ENCODE measurements at regions not wholly inside any gene's neighbourhood (a gene's known extent, or its start where the extent isn't known, plus 50 kb on each side); places are given as distances from the start of the nearest gene placed in this dataset.
"Not testable (repeated sequence)": the region's sequence is repeated elsewhere in the genome, so short reads cannot be mapped to it uniquely, and the experiment has no call there.

DNA sequence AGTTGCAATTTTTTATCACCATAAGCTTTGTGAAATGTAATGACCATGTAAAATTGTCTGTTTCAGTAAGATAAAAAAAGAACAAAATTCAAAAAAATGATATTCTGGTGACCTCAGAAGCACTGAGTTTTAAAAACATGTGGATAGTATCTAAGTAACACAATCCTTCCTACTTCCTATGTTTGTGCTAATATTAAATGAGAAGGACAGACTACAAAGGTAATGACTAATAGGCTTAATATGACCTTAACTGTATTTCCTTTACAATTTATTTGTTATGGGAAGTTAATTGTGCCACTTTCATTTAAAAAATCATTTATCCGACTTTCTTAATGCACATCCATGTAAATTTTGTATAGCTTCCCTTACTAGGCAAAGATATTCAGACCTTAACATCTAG is 1030.4 kb upstream of the ATXN8OS start:
- DNase-seq: no peak

DNA sequence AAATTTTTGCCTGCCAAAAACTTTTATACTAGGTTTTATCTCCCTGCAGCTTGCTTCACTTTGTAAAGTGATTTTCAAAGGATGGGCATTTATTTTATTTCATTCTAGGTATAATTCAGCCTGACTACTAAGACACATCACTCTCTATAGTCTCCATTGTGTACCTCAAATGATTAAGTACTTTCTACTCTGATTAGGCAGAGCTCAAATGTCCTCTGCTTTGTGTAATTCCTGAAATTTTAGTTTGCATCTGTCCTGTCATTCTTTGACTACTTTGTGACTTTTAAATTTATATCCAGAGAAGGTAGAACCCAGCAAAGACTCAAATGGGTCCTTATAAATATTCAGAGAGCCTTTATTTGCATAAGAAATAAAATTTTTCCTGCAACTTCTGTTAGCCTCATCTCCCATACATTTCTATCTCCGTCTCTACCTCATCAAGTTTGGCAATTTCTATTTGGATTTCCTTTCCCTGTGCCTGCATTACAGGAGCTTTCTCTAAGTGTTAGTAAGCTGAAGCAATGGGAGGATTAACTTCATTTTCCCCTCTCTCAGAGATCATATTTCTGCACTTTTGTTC is 1038.0 kb upstream of the ATXN8OS start:
- no peak for DNase-seq

DNA sequence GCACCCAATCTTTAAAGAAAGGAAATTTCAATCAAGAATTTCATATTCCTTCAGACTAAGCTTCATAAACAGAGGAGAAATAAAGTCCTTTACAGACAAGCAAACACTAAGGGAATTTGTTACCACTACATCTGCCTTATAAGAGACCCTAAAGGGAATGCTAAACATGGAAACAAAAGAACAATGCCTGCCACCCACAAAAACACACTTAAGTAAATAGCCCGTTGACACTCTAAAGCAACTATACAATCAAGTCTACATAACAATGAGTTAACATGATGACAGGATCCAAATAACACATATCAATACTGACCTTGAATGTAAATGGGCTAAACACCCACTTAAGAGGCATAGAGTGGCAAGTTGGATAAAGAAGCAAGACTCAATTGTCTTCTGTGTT is 1056.9 kb upstream of the ATXN8OS start:
- DNase-seq: no peak

DNA sequence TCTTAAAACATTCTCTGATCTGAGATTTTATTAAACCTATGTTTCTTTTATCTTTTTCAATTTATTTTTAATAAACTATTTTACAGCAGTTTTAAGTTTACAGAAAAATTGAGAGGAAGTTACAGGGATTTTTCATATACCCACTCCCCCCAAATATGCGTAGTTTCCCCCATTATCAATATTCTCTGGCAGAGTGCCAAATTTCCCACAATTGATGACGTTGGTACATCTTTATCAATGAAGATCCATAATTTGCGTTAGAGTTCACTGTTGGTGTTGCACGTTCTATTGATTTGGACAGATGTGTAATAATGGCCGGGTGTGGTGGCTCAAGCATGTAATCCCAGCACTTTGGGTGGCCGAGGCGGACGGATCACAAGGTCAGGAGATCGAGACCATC is 1063.0 kb upstream of the ATXN8OS start:
- DNase-seq: no peak

DNA sequence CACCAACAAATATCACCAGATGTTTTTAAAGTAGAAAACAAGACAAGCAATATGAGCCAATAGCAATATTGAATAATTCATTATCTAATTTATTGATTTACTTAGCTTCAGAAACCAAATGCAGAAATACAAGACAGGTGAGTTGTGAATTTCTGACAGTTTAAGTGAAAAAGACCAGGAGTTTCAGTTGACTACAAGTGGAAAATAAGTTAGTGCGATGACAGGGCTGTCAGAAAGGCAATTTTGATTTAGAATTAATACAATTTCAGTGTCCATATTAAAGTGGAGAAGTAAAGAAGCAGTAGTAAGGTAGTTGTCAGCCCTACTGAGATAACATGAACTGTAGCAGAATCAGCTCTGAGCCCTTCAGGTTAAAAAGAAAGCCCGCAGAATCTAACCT is 1066.7 kb upstream of the ATXN8OS start:
- DNase-seq: no peak

DNA sequence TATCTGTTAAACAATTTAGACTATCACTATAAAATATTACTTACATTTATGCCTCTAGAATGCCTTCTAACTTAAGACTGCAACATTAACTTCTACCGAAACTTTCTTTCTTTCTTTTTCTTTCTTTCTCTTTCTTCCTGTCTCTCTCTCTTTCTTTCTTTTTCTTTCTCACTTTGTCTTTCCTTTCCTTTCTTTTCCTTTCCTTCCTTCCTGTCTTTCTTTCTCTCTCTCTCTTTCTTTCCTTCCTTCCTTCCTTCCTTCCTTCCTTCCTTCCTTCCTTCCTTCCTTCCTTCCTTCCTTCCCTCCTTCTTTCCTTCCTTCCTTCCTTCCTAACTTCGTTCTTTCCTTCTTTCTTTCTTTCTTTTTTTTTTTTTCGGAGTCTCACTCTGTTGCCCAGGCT is 1071.9 kb upstream of the ATXN8OS start:
- DNase-seq: no peak

DNA sequence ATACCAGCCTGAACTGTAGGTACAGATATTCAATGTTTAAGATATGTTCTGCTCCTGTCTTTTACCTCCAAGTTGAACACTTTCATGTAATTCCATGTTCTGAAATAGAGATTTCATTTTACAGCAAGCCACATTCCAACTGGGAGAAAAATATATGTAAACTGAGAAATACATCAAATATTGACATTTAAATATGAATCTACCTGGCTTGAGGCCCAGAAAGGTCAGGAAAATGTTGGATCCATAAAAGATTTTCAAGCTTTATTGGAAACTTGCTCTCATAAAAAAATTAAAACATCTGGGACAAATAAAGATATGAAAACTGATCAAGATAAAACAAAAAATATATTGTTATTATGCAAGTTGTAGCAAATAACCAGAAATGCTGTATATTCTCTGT is 1078.7 kb upstream of the ATXN8OS start:
- no peak for DNase-seq

DNA sequence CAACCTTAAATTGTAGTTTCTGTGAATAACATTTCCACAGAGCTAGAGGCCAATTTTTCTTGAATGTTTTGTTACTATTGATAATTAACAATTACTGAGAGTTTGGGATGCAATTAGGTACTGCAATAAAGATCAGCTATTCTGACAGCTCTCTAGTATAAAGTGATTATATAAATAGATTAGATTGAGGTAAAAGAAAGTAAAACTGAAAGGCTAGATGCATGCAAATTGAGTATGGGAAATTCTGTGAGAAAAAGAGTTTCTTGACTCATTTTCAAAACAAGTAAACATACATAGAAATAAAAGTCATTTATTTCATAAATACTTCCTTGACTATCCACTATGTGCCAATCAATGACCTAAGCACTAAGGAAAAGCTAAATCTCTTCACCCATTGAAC is 1087.5 kb upstream of the ATXN8OS start:
- no peak for DNase-seq

DNA sequence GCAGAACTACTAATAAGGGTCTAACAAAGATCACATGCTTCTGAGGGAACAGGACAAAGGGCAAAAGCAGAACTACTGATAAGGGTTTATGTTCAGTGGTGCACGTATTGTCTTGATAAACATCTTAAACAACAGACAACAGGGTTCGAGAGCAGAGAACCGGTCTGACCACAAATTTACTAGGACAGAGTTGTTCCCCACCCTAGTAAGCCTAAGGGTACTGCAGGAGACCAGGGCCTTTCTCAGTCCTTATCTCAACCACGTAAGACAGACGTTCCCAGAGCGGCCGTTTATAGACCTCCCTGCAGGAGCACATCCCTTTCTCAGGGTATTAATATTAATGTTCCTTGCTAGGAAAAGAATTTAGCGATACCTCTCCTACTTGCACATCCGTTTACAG is 1089.5 kb upstream of the ATXN8OS start:
- not testable (repeated sequence) for DNase-seq

DNA sequence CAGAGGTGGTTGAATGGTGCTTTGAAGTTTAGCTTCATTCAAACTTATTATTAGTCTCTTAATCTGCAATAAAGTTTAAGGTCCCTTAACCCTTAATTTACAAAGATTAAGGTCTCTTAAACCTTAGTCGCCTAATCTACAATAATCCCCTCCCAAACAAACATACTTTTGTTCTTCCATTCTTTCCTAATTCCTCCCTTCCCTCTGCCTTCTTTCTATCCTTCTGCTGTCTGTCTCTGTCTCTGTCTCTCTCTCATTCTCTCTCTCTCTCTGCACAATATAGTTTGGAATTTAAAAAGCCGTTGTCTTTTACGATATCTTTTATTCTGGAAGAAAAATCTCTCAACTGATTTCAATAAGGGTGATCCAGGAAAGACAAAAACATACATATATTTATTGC is 1096.8 kb upstream of the ATXN8OS start:
- DNase-seq: no peak

DNA sequence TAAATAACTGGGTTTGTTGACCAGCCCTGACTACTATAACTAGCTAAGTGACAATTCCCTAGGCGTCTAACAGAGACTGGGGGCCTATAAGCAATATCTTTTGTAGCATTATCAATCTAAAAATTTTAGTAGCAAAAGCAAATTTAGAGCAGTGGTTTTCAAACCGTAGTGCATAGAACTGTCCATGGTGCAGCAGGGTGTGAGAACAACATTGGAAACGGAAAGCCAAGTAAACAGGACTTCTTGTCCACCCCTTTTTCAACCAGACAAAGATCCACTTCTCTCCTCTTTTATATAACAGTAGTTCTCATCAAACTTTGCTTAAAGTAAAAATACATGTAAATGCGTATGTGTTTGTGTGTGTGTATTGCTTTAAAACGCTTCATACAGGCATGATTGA is 1099.1 kb upstream of the ATXN8OS start:
- DNase-seq: no peak

DNA sequence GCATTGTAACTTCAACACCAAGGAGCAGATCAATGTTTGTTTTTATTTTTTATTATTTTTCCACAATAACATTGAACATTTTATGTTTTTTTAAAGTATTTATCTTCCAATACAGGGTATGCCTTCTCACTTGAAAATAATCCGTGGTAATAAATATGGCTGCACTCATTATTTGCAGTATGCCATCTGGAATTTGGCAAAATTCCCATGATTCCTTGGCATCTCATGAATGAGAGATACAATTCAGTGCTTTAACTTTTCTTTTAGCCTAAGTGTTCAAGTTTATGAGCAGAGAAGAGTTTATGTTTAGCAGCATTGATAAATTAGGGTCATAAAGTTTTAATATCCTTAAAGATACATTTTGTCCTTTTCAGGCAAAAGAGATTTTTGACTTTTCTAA is 1109.6 kb upstream of the ATXN8OS start:
- DNase-seq: no peak

DNA sequence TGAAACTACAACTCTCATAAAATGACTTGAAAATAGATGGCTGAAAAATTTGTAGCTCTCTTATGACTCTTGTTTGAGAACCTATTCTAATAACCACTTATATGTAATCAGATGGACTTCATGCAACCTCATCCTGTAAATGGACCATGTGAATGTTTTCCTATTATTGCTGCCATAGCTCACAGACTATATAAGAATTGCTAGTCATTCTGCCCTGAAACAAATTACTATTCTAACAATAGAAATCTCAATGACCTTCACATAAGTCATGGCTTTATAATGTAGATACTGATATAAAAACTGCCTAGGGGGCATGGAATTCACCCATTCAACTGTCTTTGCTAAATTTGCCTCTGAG is 1111.0 kb upstream of the ATXN8OS start:
- DNase-seq: no peak

DNA sequence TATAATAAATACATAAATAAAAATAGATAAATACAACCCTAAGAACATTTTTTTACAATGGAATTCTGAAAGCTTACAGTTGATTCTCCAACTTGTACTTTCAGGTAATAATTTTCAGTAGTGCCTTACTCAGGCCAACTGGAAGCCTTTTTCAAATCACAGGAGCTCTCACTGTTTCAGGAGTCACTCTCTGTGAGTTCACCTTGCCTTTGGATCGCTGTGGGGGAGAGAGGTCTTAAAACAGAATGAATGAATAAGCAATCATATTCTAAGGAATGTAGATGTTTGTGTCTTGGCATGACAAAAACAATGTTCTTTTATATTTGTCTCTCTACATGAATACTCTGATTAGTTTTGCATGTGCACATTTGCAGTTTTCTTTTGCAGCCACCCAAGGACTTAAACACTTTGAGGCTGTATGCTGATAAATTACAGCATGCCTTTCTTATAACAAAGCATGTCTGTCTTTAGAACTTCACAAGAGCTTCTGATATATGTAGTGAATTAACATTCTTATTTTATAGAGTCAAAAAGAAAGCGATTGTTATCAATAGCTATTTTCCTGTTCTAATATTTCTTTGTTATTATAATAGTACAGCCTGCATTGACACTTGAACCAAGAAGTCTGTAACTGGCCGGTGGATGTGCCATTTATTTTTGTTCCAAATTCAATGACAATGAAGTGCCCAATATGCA is 1111.5 kb upstream of the ATXN8OS start:
- no peak for DNase-seq

DNA sequence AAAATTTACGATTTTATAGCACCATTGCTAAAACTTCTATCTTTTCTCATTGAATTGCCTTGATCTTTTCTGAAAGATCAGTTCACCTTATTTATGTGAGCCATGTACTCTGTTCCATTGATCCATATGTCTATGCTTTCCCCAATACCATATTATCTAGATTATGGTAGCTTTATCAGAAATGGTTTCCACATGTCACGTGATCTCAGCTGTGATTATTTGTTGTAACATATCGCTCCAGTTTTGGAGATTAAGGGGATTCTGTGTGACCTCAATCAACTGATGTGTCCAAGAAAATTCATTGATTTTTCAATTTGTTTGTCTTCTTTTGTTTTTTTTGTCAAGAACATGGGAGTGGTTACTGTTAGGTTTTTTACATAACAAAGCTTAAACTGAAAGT is 1114.5 kb upstream of the ATXN8OS start:
- DNase-seq: no peak

DNA sequence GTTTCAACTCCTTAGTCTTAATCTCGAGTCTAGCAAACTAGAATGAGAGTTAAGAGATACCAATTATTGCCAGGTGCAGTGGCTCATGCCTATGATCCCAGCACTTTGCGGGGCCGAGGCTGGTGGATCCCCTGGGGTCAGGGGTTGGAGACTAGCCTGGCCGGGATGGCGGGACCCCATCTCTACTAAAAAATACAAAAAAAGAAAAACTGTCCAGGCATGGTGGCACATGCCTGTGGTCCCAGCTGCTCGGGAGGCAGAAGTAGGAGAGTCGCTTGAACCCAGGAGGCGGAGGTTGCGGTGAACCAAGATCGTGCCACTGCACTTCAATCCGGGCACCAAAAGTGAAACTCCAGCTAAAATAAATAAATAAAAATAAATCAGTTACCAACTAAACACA is 1119.5 kb upstream of the ATXN8OS start:
- no peak for DNase-seq

DNA sequence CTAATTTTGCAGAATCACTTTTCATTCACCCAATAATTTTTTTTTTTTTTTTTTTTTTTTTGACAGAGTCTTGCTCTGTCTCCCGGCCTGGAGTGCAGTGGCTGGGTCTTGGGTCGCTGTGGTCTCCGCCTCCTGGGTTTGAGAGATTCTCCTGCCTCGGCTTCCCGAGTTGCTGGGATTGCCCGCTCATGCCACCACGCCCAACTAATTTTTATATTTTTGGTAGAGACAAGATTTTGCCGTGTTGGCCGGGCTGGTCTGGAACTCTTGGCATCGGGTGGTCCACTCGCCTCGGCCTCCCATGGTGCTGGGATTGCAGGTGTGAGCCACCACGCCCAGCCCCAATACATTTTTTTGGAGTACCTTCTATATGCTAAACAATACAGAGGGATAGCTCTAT is 1120.0 kb upstream of the ATXN8OS start:
- no peak for DNase-seq

DNA sequence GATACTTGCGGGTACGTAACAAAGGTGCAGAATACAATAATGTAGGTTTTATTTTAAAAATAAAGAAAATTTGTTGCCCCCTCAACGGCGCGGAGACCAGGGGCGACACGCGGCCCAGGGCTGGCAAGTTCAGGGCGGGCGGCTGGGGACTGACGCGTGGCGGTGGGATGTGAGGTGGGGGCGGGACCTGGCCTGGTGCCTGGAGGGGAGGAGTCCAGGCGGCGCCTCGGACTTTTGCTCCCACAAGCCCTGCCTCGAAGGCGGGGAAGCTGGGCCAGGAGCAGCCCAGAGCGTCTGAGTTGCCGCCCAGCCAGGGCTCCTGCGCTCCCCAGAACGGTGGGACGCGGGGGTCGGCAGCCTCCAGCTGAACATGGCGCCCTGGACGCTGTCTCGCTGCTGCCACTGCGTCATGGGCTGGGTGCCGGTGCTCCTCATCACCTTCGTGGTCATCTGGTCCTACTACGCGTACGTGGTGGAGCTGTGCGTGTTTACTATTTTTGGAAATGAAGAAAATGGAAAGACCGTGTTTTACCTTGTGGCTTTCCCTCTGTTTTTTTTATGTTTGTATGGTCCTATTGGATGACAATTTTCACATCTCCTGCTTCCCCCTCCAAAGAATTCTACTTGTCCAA is 1122.8 kb upstream of the ATXN8OS start:
- no peak for DNase-seq

DNA sequence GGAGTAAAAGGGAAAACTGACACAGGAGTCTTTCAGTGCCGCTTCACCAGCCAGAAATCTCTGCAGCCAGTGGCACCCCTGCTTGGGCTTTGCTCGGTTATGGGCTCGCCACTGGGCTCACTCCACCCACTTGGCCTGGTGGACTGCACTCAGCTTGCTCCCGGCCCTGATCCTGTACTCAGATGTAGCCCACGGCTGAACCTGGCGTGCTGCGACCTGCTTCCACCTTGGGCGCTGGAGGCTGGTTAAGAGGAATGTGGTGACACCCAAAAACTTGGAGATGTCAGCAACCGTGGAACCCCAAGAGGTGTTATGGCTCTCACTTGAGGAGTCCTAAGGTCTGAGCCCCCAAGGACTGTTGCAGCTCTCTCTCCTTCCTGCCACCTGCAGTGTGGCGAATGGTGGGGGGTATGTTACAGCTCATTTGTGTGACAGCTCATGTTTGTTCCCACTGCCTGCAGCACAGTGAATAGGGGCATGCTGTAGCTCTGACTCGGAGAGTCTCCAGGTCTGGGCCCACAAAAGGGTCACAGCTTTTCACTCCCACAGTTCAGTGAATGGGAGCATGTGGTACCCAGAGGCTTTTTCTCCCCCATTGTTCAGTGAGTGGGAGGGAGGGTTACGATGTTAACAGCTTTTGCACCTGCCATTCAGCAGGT is 1124.5 kb upstream of the ATXN8OS start:
- no peak for DNase-seq

DNA sequence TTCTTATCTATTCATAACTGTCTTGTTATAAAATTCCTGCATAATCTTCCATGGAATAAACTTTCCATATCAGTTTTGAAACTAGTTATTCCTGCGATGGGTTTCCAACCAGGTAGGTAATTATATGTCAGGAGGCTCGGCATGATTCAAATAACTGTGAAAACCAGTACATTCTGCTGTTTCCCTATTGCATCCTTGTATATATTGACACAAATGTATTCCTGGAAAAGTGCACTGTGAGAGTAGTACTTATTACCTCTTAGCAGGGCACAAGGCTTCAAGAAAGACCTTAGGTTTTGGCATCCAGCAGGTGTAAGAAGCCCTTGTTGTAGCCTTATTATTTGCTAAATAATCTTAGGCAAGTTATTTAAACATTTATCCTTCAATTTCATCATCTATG is 1131.3 kb upstream of the ATXN8OS start:
- no peak for DNase-seq

DNA sequence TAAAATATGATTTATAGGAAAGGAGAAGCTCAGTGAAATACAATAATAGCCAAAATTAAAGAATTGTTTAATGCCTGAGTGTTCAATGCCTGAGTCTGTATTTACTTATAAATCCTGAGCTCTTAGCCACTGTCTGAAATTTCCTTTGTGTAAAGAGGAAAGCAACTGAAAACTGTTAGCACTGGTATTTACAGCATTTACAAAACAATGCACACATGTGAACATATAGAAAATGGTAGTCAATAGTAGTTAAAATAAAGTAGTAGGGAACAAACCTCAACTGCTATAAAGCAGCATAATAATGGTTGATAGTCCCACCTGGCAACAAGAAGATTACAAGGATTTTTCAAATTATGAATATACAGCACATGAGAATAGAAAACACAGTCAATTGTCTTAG is 1137.1 kb upstream of the ATXN8OS start:
- no peak for DNase-seq

DNA sequence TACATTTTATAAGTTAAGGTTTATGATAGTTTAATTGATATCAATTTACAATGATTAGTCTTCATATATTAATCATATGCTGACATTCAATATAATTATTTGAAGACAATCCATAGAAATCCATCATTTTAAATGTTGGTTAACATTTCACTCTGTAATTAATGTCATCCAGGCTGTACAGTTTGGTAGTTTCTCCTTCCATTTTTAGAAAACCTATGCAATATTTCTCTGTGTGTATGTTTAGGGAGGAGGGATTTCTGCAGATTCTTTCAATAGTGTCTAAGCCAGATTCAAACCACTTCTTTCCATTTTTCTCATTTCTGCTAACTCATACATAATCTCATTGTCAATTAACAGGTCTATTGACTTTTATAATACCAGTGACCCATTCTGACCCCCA is 1159.0 kb upstream of the ATXN8OS start:
- DNase-seq: no peak

DNA sequence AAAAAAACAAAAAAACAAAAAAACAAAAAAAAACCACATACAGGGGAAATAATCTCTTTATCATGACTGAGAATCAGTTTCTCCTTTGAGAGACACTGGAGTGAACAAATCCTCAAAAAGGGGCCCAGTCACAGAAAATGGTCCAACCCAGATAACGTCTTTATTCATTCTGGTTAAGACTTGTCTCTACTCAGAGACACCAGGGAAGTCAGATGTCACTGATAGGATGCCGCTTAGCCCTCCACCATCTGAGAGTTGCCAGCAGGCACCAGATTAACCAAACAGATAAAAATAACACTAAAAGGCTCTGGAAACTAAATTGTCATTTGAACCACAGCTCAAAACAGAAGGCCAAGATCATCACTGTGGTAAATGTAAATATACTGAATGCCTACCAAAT is 1163.4 kb upstream of the ATXN8OS start:
- no peak for DNase-seq

DNA sequence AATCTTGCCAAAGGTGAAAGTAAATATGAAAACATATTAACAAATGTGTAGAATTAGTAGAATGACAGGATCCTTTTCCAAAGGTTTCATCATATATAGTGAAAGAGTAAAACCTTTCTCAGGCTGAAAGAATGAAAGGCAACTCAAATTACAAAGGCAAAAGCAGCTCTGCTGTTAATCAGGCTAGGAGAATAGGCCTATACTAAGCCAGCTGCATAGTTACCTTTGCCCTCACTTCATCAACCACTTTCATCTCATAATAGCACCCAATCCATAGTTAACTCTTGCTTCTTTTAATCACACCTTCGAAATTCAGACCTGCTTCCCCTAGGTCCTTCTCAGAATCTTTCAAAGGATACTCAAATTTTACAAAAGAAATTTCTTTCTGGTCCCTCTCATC is 1167.6 kb upstream of the ATXN8OS start:
- DNase-seq: no peak
